ENCODE measurements at regions not wholly inside any gene's neighbourhood (a gene's known extent, or its start where the extent isn't known, plus 50 kb on each side); places are given as distances from the start of the nearest gene placed in this dataset.

- TF ChIP-seq, protein P1, sequence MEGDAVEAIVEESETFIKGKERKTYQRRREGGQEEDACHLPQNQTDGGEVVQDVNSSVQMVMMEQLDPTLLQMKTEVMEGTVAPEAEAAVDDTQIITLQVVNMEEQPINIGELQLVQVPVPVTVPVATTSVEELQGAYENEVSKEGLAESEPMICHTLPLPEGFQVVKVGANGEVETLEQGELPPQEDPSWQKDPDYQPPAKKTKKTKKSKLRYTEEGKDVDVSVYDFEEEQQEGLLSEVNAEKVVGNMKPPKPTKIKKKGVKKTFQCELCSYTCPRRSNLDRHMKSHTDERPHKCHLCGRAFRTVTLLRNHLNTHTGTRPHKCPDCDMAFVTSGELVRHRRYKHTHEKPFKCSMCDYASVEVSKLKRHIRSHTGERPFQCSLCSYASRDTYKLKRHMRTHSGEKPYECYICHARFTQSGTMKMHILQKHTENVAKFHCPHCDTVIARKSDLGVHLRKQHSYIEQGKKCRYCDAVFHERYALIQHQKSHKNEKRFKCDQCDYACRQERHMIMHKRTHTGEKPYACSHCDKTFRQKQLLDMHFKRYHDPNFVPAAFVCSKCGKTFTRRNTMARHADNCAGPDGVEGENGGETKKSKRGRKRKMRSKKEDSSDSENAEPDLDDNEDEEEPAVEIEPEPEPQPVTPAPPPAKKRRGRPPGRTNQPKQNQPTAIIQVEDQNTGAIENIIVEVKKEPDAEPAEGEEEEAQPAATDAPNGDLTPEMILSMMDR (IDR thresholded peaks at IDR 0.05; ENCODE audit: extremely low read depth, insufficient read depth, missing control alignments) = no peak
- no peak for DNase-seq (ENCODE audit: low spot score)
These were observed 475.0 kb downstream of the GLRX3 start for GRCh38 chr10:130611239-130611638.

GRCh38 chr10:130615457-130615856 is 479.3 kb downstream of the GLRX3 start:
- DNase-seq (ENCODE audit: low spot score) = no peak
- TF ChIP-seq, protein P1 (IDR thresholded peaks at IDR 0.05; ENCODE audit: extremely low read depth, insufficient read depth, missing control alignments) = no peak
- in situ Hi-C loops (cut with MboI; ENCODE audit: low pct_unique_long_range_greater_than_20kb, low sequenced_read_pairs, unreplicated experiment) = no loop called here

More at GRCh38 chr10:130611239-130611638, 475.0 kb downstream of the GLRX3 start:
- in situ Hi-C loops (cut with MboI; ENCODE audit: low pct_unique_long_range_greater_than_20kb, low sequenced_read_pairs, unreplicated experiment) = no loop called here

DNA sequence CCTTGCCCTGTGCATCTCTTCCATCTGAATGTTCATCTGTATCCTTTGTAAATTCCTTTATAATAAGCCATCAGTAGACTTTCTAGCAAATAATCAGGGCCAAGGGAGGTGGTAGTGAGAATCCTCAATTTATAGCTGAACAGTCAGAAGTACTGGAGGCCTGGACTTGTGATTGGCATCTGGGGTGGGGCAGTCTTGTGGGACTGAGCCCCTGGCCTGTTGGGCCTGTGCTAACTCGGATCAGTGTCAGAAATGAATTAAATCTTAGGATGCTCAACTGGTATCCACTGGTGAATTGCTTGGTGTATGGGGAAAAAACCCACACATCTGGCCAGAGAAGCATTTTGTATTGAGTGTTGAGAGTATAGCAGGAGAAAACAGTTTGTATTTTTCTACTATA is 481.8 kb downstream of the GLRX3 start:
- TF ChIP-seq, protein P1 (IDR thresholded peaks at IDR 0.05; ENCODE audit: extremely low read depth, insufficient read depth, missing control alignments) = no peak
- in situ Hi-C loops (cut with MboI; ENCODE audit: low pct_unique_long_range_greater_than_20kb, low sequenced_read_pairs, unreplicated experiment) = no loop called here

DNA sequence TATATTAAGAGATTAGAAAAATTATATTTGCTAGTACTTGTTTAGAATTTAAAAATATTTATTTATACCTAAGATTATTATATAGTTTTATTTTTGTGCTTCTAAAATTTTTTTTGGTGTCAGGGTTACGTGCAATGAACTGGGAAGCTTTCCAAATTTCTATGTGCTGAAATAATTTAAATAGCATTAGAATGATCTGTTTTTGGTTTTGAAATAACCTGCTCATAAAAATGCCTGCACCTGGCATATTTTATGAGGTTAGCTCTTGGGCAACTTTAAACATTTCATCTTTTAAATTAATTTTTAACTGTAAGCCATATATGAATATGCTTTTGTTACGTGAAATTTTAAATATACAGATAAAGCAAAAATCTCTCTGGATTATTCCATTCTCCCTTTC is 482.5 kb downstream of the GLRX3 start:
- in situ Hi-C loops (cut with MboI; ENCODE audit: low pct_unique_long_range_greater_than_20kb, low sequenced_read_pairs, unreplicated experiment) = no loop called here
- DNase-seq (ENCODE audit: low spot score) = no peak
- TF ChIP-seq, protein P1 (IDR thresholded peaks at IDR 0.05; ENCODE audit: extremely low read depth, insufficient read depth, missing control alignments) = no peak

More for the DNA sequence above, 481.8 kb downstream of the GLRX3 start:
- DNase-seq (ENCODE audit: low spot score) = no peak

DNA sequence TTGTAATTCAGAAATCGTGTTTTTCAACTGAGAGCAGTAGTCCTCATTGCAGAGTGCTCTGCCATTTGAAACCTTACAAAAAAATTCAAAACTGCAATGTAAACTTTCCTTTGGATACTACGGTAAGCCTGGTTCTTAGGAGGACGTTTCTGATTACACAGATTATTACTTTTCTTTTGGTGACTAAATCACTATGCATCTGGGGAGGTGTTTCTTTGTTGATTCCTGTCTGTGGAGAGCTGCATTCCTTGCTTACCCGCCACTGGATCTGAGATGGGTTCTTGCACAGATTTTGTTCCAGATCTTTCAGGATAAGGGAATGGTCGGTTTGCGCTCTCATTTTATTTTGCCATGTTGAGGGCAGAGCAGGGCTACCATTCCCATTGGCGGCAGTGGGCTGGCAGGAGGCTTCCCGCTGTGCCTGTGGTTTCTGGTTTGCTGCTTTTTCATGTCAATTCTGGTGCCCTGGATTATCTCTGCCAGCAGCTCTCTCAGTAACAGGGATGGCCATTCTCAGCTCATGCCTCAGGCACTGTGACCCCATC is 485.1 kb downstream of the GLRX3 start:
- TF ChIP-seq, protein P1 (IDR thresholded peaks at IDR 0.05; ENCODE audit: extremely low read depth, insufficient read depth, missing control alignments) = no peak
- in situ Hi-C loops (cut with MboI; ENCODE audit: low pct_unique_long_range_greater_than_20kb, low sequenced_read_pairs, unreplicated experiment) = no loop called here
- no peak for DNase-seq (ENCODE audit: low spot score)

- TF ChIP-seq, protein P1 (IDR thresholded peaks at IDR 0.05; ENCODE audit: extremely low read depth, insufficient read depth, missing control alignments) = no peak
- no peak for DNase-seq (ENCODE audit: low spot score)
- in situ Hi-C loops (cut with MboI; ENCODE audit: low pct_unique_long_range_greater_than_20kb, low sequenced_read_pairs, unreplicated experiment) = no loop called here
These were observed 487.6 kb downstream of the GLRX3 start for GRCh38 chr10:130623680-130624267.
